Glutamatergic neuron (in vitro differentiated cells): ENCODE measurements at regions not wholly inside any gene's neighbourhood (a gene's known extent, or its start where the extent isn't known, plus 50 kb on each side); places are given as distances from the start of the nearest gene placed in this dataset.

ENCODE experiments used
- DNase-seq: peaks from one replicate; pipeline ENCODE4 v3.0.0; 2022
- H3K27ac Mint-ChIP-seq: one replicate; pipeline ENCODE4 v1.8.0; 2020; ENCODE audit warnings: mild to moderate bottlenecking, mixed read lengths, inconsistent platforms; ENCODE audit not compliant: unreplicated experiment
- H3K27me3 Mint-ChIP-seq: one replicate; pipeline ENCODE4 v1.8.0; 2020; ENCODE audit warnings: mild to moderate bottlenecking, moderate library complexity, mixed read lengths, inconsistent platforms; ENCODE audit not compliant: unreplicated experiment
- H3K36me3 Mint-ChIP-seq: one replicate; pipeline ENCODE4 v1.8.0; 2020; ENCODE audit warnings: mild to moderate bottlenecking, mixed read lengths, inconsistent platforms; ENCODE audit not compliant: unreplicated experiment
- H3K4me1 Mint-ChIP-seq: one replicate; pipeline ENCODE4 v1.8.0; 2020; ENCODE audit warnings: mild to moderate bottlenecking, low read depth, mixed read lengths, inconsistent platforms; ENCODE audit not compliant: unreplicated experiment
- H3K4me3 Mint-ChIP-seq: one replicate; pipeline ENCODE4 v1.8.0; 2020; ENCODE audit warnings: mild to moderate bottlenecking, mixed read lengths, inconsistent platforms; ENCODE audit not compliant: unreplicated experiment
- H3K9me3 Mint-ChIP-seq: one replicate; pipeline ENCODE4 v1.8.0; 2020; ENCODE audit warnings: mild to moderate bottlenecking, moderate library complexity, mixed read lengths, inconsistent platforms; ENCODE audit not compliant: unreplicated experiment
- TF ChIP-seq, protein P1 (sequence below): fragments of 200-600 bp; sonication (generic); IDR thresholded peaks from one replicate; pipeline ENCODE4 v1.5.0; 2021; ENCODE audit not compliant: partially characterized antibody, unreplicated experiment

GRCh38 chr13:83722443-83722842, 159.8 kb downstream of the SLITRK1 start:
- TF ChIP-seq, protein P1, sequence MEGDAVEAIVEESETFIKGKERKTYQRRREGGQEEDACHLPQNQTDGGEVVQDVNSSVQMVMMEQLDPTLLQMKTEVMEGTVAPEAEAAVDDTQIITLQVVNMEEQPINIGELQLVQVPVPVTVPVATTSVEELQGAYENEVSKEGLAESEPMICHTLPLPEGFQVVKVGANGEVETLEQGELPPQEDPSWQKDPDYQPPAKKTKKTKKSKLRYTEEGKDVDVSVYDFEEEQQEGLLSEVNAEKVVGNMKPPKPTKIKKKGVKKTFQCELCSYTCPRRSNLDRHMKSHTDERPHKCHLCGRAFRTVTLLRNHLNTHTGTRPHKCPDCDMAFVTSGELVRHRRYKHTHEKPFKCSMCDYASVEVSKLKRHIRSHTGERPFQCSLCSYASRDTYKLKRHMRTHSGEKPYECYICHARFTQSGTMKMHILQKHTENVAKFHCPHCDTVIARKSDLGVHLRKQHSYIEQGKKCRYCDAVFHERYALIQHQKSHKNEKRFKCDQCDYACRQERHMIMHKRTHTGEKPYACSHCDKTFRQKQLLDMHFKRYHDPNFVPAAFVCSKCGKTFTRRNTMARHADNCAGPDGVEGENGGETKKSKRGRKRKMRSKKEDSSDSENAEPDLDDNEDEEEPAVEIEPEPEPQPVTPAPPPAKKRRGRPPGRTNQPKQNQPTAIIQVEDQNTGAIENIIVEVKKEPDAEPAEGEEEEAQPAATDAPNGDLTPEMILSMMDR = no peak

DNA sequence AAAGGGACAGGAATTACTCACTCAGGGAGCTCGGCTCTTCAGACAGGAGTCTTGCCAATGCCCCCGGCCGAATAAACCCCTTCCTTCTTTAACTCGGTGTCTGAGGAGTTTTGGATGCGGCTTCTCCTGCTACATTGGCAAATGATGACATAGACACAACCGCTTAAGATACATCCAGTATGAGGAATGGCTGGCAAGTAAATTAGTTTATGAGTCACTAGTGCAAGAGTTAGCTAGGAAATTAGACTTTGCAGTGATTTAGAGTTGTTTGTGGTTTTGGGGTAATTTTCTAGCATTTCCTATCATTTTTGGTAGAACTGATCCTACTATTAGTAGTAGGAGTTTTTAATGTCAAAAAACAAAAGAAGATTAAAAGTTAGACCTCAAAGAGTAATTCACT, 166.2 kb downstream of the SLITRK1 start:
- Mint-ChIP-seq H3K4me3 (no peak overlapping the region), H3K9me3 (no peaks in the 10 kb centered on the region), H3K4me1 (no peaks in the 10 kb centered on the region), H3K36me3 (no peaks in the 10 kb centered on the region), H3K27me3 (no peaks in the 10 kb centered on the region), H3K27ac (no peak overlapping the region)
- TF ChIP-seq, protein P1 = no peak
- no peak for DNase-seq

More at GRCh38 chr13:83722443-83722842, 159.8 kb downstream of the SLITRK1 start:
- no peak for DNase-seq
- Mint-ChIP-seq H3K4me3 (no peak overlapping the region), H3K27me3 (no peaks in the 10 kb centered on the region), H3K36me3 (no peaks in the 10 kb centered on the region), H3K9me3 (no peaks in the 10 kb centered on the region), H3K27ac (no peak overlapping the region), H3K4me1 (no peaks in the 10 kb centered on the region)

DNA sequence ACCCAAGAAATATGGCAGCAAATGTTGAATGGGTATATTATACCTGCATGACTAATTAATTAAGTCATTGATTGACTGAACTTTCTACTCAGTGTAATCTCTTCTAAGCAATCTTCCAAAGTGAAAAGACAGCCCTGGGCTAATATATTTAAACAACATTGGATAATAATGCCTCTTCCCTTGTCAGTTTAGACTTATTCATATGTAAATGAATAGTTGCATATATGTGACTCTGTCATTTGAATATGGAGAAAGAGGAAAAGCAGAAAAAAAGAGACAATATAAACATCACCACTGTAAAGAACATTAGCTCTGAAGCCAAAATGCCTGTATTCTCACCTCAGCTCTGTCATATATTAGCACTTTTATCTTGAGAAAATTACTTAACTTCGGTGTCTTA, 168.0 kb downstream of the SLITRK1 start:
- no peak overlapping the region for H3K4me3 Mint-ChIP-seq
- no peak for DNase-seq
- H3K36me3 Mint-ChIP-seq = no peaks in the 10 kb centered on the region
- TF ChIP-seq, protein P1 = no peak
- H3K27ac Mint-ChIP-seq = no peak overlapping the region
- H3K4me1 Mint-ChIP-seq = no peaks in the 10 kb centered on the region
- no peaks in the 10 kb centered on the region for H3K27me3 Mint-ChIP-seq
- no peaks in the 10 kb centered on the region for H3K9me3 Mint-ChIP-seq

DNA sequence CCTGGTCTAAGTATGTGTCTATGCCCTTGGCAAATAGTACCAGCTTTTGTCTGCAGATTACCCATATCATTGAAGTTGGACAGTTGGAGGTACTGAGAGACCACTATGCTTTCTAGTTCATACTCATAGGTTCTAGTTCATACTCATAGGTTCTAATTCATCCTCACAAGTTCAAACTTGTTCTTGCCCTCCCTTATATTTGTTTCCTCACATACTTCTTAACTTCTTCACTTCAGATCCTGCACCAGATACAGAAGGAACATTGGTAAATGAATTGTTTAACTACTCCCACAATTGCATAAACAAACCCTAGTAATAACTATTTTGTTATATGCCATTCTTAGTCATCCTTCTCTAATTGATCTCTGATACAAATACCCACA, 172.2 kb downstream of the SLITRK1 start:
- Mint-ChIP-seq H3K9me3 (no peaks in the 10 kb centered on the region), H3K36me3 (no peaks in the 10 kb centered on the region)

GRCh38 chr13:83709426-83710132, 172.7 kb downstream of the SLITRK1 start:
- Mint-ChIP-seq H3K4me3 (no peak overlapping the region), H3K9me3 (no peaks in the 10 kb centered on the region), H3K36me3 (no peaks in the 10 kb centered on the region), H3K4me1 (no peaks in the 10 kb centered on the region), H3K27me3 (peaks cover 2% of the 10 kb centered on the region), H3K27ac (no peak overlapping the region)
- TF ChIP-seq, protein P1 = no peak
- no peak for DNase-seq

More for the DNA sequence above, 172.2 kb downstream of the SLITRK1 start:
- Mint-ChIP-seq H3K27me3 (peaks cover 2% of the 10 kb centered on the region), H3K27ac (no peak overlapping the region), H3K4me1 (no peaks in the 10 kb centered on the region), H3K4me3 (no peak overlapping the region)
- TF ChIP-seq, protein P1 = no peak
- DNase-seq = no peak
